ENCODE measurements at regions not wholly inside any gene's neighbourhood (a gene's known extent, or its start where the extent isn't known, plus 50 kb on each side); places are given as distances from the start of the nearest gene placed in this dataset.

DNA sequence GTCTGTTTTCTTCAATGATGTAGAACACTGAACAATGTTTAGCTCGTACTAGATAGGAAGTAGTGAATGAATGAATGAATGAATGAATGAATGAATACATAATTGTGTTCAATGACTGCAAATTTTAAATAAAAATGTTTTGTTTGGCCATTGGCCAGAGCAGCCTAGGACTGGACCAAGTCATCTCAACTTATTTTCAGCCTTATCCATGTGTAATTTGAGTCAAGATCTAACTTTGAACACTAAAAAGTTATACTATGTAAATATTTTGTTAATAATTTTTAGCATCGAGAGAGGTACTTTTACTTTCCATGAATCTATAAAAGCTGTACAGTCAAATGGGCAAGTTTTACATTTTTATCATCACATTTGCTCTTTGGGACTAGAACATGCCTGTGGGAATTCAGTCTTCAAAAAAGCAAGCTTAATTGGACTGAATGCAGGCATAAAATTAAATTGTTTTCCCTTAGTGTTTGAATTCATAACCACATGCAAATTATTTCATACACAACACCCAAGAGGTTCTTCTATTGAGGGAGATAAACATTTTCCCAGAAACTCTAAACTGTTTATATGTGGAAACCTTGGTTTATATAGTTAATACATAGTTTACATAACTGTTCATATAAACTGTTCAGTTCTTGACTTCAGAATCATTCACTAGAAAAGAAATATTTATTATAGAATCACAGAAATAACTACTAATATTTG, 222.1 kb upstream of the ANO3 start:
- no peak overlapping the region for H3K4me3 Mint-ChIP-seq
- H3K27ac Mint-ChIP-seq: no peak overlapping the region
- H3K27me3 Mint-ChIP-seq (ENCODE audit: insufficient read depth, low read depth, poor library complexity): no peaks in the 10 kb centered on the region
- no peaks in the 10 kb centered on the region for H3F3A ChIP-seq (replicated peaks; ENCODE audit: low read depth)
- H4K20me1 ChIP-seq (replicated peaks; ENCODE audit: insufficient read depth): no peaks in the 10 kb centered on the region
- DNase-seq (ENCODE audit: low spot score) (no peak), ATAC-seq (no peak)
- no peaks in the 10 kb centered on the region for H3K79me2 ChIP-seq (replicated peaks; ENCODE audit: insufficient read depth)
- no peaks in the 10 kb centered on the region for H3K4me1 ChIP-seq (ENCODE audit: insufficient read depth)
- H3K36me3 Mint-ChIP-seq (ENCODE audit: low read depth): peaks cover 15% of the 10 kb centered on the region
- TF ChIP-seq NANOG (IDR thresholded peaks at IDR 0.05; ENCODE audit: borderline replicate concordance) (no peak), STAT1 (IDR thresholded peaks at IDR 0.05; ENCODE audit: unreplicated experiment) (no peak), EZH2phosphoT487 (IDR thresholded peaks at IDR 0.05; ENCODE audit: unreplicated experiment) (no peak), ZNF114 (CRISPR knock-in tag; IDR thresholded peaks at IDR 0.05) (no peak), JUNB (IDR thresholded peaks at IDR 0.05; ENCODE audit: unreplicated experiment) (no peak), ETS1 (IDR thresholded peaks at IDR 0.05) (no peak), ZNF331 (CRISPR knock-in tag; IDR thresholded peaks at IDR 0.05; ENCODE audit: low read depth) (no peak), EZH2 (IDR thresholded peaks at IDR 0.05; ENCODE audit: low read depth, unreplicated experiment) (no peak)
- TF ChIP-seq, protein P1, sequence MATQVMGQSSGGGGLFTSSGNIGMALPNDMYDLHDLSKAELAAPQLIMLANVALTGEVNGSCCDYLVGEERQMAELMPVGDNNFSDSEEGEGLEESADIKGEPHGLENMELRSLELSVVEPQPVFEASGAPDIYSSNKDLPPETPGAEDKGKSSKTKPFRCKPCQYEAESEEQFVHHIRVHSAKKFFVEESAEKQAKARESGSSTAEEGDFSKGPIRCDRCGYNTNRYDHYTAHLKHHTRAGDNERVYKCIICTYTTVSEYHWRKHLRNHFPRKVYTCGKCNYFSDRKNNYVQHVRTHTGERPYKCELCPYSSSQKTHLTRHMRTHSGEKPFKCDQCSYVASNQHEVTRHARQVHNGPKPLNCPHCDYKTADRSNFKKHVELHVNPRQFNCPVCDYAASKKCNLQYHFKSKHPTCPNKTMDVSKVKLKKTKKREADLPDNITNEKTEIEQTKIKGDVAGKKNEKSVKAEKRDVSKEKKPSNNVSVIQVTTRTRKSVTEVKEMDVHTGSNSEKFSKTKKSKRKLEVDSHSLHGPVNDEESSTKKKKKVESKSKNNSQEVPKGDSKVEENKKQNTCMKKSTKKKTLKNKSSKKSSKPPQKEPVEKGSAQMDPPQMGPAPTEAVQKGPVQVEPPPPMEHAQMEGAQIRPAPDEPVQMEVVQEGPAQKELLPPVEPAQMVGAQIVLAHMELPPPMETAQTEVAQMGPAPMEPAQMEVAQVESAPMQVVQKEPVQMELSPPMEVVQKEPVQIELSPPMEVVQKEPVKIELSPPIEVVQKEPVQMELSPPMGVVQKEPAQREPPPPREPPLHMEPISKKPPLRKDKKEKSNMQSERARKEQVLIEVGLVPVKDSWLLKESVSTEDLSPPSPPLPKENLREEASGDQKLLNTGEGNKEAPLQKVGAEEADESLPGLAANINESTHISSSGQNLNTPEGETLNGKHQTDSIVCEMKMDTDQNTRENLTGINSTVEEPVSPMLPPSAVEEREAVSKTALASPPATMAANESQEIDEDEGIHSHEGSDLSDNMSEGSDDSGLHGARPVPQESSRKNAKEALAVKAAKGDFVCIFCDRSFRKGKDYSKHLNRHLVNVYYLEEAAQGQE (IDR thresholded peaks at IDR 0.05; ENCODE audit: unreplicated experiment): no peak
- peaks cover 7% of the 10 kb centered on the region; the same call in 1 of the 2 replicates for H3K9me2 ChIP-seq (ENCODE audit: insufficient read depth)
- no peak overlapping the region for H3K27ac ChIP-seq (ENCODE audit: low read depth)
- H2AFZ ChIP-seq: no peak overlapping the region
- no peaks in the 10 kb centered on the region for H3K27me3 ChIP-seq (ENCODE audit: insufficient read depth)
- peaks cover 20% of the 10 kb centered on the region for H3K9me3 Mint-ChIP-seq
- no peak overlapping the region for H3K4me2 ChIP-seq
- H3K4me1 Mint-ChIP-seq: no peaks in the 10 kb centered on the region
- no peak overlapping the region for H3K4me3 ChIP-seq
- H3K36me3 ChIP-seq (ENCODE audit: insufficient read depth): no peaks in the 10 kb centered on the region

GRCh38 chr11:26112264-26112663, 219.7 kb upstream of the ANO3 start:
- DNase-seq (ENCODE audit: low spot score): no peak
- peaks cover 7% of the 10 kb centered on the region; the same call in 1 of the 2 replicates for H3K9me2 ChIP-seq (ENCODE audit: insufficient read depth)
- Mint-ChIP-seq H3K27ac (no peak overlapping the region), H3K27me3 (ENCODE audit: insufficient read depth, low read depth, poor library complexity) (peaks cover 2% of the 10 kb centered on the region), H3K4me3 (no peak overlapping the region), H3K36me3 (ENCODE audit: low read depth) (peaks cover 15% of the 10 kb centered on the region), H3K4me1 (no peaks in the 10 kb centered on the region), H3K9me3 (peaks cover 24% of the 10 kb centered on the region)
- H3K4me1 ChIP-seq (ENCODE audit: insufficient read depth): no peaks in the 10 kb centered on the region
- H3K27me3 ChIP-seq (ENCODE audit: insufficient read depth): no peaks in the 10 kb centered on the region
- no peak overlapping the region for H3K27ac ChIP-seq (ENCODE audit: low read depth)
- no peak overlapping the region for H3K4me2 ChIP-seq
- no peaks in the 10 kb centered on the region for H3K79me2 ChIP-seq (replicated peaks; ENCODE audit: insufficient read depth)
- no peaks in the 10 kb centered on the region for H3F3A ChIP-seq (replicated peaks; ENCODE audit: low read depth)
- no peak overlapping the region for H2AFZ ChIP-seq
- no peak for ATAC-seq
- H4K20me1 ChIP-seq (replicated peaks; ENCODE audit: insufficient read depth): no peaks in the 10 kb centered on the region
- H3K4me3 ChIP-seq: no peak overlapping the region
- H3K36me3 ChIP-seq (ENCODE audit: insufficient read depth): no peaks in the 10 kb centered on the region
- TF ChIP-seq, protein P2, sequence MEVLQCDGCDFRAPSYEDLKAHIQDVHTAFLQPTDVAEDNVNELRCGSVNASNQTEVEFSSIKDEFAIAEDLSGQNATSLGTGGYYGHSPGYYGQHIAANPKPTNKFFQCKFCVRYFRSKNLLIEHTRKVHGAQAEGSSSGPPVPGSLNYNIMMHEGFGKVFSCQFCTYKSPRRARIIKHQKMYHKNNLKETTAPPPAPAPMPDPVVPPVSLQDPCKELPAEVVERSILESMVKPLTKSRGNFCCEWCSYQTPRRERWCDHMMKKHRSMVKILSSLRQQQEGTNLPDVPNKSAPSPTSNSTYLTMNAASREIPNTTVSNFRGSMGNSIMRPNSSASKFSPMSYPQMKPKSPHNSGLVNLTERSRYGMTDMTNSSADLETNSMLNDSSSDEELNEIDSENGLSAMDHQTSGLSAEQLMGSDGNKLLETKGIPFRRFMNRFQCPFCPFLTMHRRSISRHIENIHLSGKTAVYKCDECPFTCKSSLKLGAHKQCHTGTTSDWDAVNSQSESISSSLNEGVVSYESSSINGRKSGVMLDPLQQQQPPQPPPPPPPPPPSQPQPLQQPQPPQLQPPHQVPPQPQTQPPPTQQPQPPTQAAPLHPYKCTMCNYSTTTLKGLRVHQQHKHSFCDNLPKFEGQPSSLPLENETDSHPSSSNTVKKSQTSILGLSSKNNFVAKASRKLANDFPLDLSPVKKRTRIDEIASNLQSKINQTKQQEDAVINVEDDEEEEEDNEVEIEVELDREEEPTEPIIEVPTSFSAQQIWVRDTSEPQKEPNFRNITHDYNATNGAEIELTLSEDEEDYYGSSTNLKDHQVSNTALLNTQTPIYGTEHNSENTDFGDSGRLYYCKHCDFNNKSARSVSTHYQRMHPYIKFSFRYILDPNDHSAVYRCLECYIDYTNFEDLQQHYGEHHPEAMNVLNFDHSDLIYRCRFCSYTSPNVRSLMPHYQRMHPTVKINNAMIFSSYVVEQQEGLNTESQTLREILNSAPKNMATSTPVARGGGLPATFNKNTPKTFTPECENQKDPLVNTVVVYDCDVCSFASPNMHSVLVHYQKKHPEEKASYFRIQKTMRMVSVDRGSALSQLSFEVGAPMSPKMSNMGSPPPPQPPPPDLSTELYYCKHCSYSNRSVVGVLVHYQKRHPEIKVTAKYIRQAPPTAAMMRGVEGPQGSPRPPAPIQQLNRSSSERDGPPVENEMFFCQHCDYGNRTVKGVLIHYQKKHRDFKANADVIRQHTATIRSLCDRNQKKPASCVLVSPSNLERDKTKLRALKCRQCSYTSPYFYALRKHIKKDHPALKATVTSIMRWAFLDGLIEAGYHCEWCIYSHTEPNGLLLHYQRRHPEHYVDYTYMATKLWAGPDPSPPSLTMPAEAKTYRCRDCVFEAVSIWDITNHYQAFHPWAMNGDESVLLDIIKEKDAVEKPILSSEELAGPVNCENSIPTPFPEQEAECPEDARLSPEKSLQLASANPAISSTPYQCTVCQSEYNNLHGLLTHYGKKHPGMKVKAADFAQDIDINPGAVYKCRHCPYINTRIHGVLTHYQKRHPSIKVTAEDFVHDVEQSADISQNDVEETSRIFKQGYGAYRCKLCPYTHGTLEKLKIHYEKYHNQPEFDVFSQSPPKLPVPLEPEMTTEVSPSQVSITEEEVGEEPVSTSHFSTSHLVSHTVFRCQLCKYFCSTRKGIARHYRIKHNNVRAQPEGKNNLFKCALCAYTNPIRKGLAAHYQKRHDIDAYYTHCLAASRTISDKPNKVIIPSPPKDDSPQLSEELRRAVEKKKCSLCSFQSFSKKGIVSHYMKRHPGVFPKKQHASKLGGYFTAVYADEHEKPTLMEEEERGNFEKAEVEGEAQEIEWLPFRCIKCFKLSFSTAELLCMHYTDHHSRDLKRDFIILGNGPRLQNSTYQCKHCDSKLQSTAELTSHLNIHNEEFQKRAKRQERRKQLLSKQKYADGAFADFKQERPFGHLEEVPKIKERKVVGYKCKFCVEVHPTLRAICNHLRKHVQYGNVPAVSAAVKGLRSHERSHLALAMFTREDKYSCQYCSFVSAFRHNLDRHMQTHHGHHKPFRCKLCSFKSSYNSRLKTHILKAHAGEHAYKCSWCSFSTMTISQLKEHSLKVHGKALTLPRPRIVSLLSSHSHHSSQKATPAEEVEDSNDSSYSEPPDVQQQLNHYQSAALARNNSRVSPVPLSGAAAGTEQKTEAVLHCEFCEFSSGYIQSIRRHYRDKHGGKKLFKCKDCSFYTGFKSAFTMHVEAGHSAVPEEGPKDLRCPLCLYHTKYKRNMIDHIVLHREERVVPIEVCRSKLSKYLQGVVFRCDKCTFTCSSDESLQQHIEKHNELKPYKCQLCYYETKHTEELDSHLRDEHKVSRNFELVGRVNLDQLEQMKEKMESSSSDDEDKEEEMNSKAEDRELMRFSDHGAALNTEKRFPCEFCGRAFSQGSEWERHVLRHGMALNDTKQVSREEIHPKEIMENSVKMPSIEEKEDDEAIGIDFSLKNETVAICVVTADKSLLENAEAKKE (CRISPR knock-in tag; IDR thresholded peaks at IDR 0.05): no peak

Measured in GM23338 (cell line).